ENCODE measurements at regions not wholly inside any gene's neighbourhood (a gene's known extent, or its start where the extent isn't known, plus 50 kb on each side); places are given as distances from the start of the nearest gene placed in this dataset.
"Not testable (repeated sequence)": the region's sequence is repeated elsewhere in the genome, so short reads cannot be mapped to it uniquely, and the experiment has no call there.

- TF ChIP-seq CTCF (IDR thresholded peaks at IDR 0.05; ENCODE audit: low read depth, low read length, missing control alignments): no peak
- Histone ChIP-seq H3K27ac (no peak overlapping the region), H3K4me3 (ENCODE audit: low read depth, low read length) (no peak overlapping the region), H3K36me3 (replicated peaks) (no peaks in the 10 kb centered on the region), H3K27me3 (replicated peaks) (no peaks in the 10 kb centered on the region)
- no peak for DNase-seq
- in situ Hi-C loops (cut with HindIII; ENCODE audit: low pct_ligation_motif_present, low sequenced_read_pairs): no loop called here
Observed at GRCh38 chr4:69030326-69030725, 65.9 kb upstream of the UGT2B7 start.

DNA sequence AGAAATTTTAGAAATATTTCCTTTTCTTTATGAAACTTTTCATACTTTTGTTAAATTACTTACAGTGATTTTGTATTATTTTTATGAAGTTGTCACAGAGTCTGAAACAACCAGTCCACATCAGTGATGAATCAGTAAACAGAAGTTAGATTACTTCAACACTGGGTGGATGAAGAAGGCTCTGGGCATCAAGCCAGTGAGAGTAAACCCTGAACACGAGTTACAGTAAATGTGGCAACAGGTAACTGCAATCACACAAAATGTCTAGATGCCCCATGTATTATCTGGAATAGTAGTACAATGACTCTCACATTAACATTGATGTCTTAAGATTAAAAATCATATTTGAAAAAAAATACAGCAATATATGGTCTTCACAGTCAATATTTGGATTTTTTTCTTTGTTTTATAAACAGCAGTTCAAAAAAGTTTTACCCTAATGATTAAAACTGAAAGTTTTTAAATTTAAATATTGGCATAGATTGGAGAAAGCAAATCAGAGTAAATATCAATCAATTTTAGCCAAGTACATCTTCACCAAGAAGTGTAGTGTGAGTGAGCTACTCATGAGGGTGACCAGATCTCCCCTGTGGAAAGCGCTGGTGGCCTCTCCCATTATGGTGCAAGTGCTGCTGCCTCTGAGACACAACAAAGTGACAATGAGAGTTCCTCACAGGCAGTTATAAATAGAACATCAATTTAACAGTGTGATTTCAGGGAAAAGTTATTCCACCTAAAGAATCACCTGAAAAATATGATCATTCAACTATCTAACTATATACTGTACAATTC, 63.2 kb upstream of the UGT2B7 start:
- Histone ChIP-seq H3K27me3 (replicated peaks) (no peaks in the 10 kb centered on the region), H3K36me3 (replicated peaks) (no peaks in the 10 kb centered on the region), H3K4me3 (ENCODE audit: low read depth, low read length) (no peak overlapping the region), H3K27ac (no peak overlapping the region)
- DNase-seq: no peak
- TF ChIP-seq CTCF (IDR thresholded peaks at IDR 0.05; ENCODE audit: low read depth, low read length, missing control alignments): no peak
- in situ Hi-C loops (cut with HindIII; ENCODE audit: low pct_ligation_motif_present, low sequenced_read_pairs): no loop called here

GRCh38 chr4:69034315-69034740, 61.9 kb upstream of the UGT2B7 start:
- in situ Hi-C loops (cut with HindIII; ENCODE audit: low pct_ligation_motif_present, low sequenced_read_pairs); H3K4me3 ChIP-seq (ENCODE audit: low read depth, low read length); H3K36me3 ChIP-seq (replicated peaks); H3K27me3 ChIP-seq (replicated peaks); DNase-seq; H3K27ac ChIP-seq: not testable (repeated sequence)

GRCh38 chr4:69038582-69038981, 57.7 kb upstream of the UGT2B7 start:
- Histone ChIP-seq H3K4me3 (ENCODE audit: low read depth, low read length) (no peak overlapping the region), H3K27ac (peak overlapping the region; percentile 53), H3K27me3 (replicated peaks) (no peaks in the 10 kb centered on the region), H3K36me3 (replicated peaks) (no peaks in the 10 kb centered on the region)
- in situ Hi-C loops (cut with HindIII; ENCODE audit: low pct_ligation_motif_present, low sequenced_read_pairs): no loop called here
- TF ChIP-seq CTCF (IDR thresholded peaks at IDR 0.05; ENCODE audit: low read depth, low read length, missing control alignments): no peak
- peak; percentile 61 for DNase-seq

DNA sequence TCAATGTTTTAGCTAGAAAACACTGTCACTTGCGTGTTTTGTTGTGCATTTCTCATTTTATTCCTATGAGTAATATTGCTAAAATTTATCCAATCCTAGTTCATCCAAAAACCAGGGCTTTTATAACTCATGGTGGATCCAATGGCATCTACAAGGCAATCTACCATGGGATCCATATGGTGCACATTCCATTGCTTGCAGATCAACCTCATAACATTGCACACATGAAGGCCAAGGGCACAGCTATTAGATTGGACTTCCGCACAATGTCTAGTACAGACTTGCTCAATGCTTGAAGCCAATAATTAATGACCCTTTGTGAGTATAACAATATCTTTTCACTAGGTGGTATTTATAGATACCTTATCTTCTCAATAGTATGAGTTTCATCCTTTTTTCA, 57.2 kb upstream of the UGT2B7 start:
- Histone ChIP-seq H3K4me3 (ENCODE audit: low read depth, low read length) (no peak overlapping the region), H3K27ac (peak overlapping the region; percentile 53), H3K36me3 (replicated peaks) (no peaks in the 10 kb centered on the region), H3K27me3 (replicated peaks) (no peaks in the 10 kb centered on the region)
- DNase-seq: no peak
- TF ChIP-seq CTCF (IDR thresholded peaks at IDR 0.05; ENCODE audit: low read depth, low read length, missing control alignments): no peak
- in situ Hi-C loops (cut with HindIII; ENCODE audit: low pct_ligation_motif_present, low sequenced_read_pairs): no loop called here

GRCh38 chr4:69044247-69044646, 52.0 kb upstream of the UGT2B7 start:
- Histone ChIP-seq H3K27ac (no peak overlapping the region), H3K4me3 (ENCODE audit: low read depth, low read length) (no peak overlapping the region), H3K36me3 (replicated peaks) (no peaks in the 10 kb centered on the region), H3K27me3 (replicated peaks) (no peaks in the 10 kb centered on the region)
- in situ Hi-C loops (cut with HindIII; ENCODE audit: low pct_ligation_motif_present, low sequenced_read_pairs): no loop called here
- TF ChIP-seq CTCF (IDR thresholded peaks at IDR 0.05; ENCODE audit: low read depth, low read length, missing control alignments): no peak
- no peak for DNase-seq

All from brain microvascular endothelial cell (primary cell).